GM18858 (cell line): ENCODE measurements at regions not wholly inside any gene's neighbourhood (a gene's known extent, or its start where the extent isn't known, plus 50 kb on each side); places are given as distances from the start of the nearest gene placed in this dataset.
A peak's percentile ranks its signal among the peaks of the same experiment; 100 is the strongest.
"Not testable (repeated sequence)": the region's sequence is repeated elsewhere in the genome, so short reads cannot be mapped to it uniquely, and the experiment has no call there.

Experiments used
- ATAC-seq: cut with Tn5 transposase; IDR thresholded peaks from one replicate; pipeline ENCODE4 v1.9.1; 2021; ENCODE audit not compliant: unreplicated experiment

DNA sequence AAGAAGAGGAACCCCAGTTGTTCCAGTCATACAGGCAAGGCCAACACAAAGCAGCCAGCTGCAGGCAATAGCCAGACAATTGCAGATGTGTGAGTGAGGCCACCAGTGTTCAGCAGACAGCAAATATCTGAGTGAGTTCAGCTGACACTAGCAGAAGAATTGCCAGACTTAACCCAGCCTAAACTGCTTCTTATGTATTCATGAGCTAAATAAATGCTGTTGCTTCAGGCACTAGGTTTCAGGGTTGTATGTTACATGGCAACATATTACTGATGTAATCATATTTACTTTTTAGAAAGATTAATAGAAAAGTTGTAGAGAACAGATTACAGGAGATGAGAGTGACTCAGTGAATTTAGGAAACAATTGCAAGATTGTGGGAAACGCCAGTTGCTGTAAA lies 129.8 kb upstream of the CHODL start:
- ATAC-seq = no peak

DNA sequence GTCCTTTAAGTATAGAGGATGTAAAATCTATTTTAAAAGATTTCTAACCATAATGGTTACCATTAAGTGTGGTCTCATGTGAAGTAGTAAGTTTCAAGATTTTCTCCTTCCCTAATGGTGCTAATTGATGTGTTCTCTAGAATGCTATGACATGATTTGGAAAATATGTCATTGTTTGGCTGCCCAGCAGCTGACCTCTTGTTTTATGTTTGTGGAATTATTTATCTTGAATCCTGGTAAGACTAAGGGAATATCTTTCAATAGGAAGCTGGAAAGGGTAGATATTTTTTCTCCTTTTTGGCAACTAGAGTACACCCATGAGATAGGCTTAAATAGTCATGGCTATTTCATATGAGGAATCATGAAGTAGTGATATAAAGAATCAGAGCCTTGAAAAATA lies 139.8 kb upstream of the CHODL start:
- ATAC-seq = no peak

GRCh38 chr21:18096413-18096812 lies 148.2 kb upstream of the CHODL start:
- ATAC-seq = not testable (repeated sequence)

GRCh38 chr21:18089786-18090185 lies 154.8 kb upstream of the CHODL start:
- ATAC-seq = no peak

GRCh38 chr21:18070392-18070791 lies 174.2 kb upstream of the CHODL start:
- no peak for ATAC-seq

DNA sequence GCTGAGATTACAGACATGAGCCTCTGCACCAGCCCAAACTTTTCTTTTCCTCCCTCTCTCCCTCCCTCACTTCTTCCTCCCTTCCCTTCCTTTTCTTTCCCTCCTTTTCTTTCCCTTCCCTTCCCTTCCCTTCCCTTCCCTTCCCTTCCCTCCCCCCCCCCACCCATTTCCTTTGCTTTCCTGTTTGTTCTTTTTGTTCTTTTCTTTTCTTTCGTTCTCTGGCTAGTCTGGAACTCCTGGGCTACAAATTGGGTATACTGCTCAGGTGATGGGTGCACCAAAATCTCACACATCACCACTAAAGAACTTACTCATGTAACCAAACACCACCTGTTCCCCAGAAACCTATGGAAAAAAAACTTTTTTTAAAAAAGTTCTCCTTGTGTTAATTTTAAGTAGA lies 174.8 kb upstream of the CHODL start:
- ATAC-seq = no peak

DNA sequence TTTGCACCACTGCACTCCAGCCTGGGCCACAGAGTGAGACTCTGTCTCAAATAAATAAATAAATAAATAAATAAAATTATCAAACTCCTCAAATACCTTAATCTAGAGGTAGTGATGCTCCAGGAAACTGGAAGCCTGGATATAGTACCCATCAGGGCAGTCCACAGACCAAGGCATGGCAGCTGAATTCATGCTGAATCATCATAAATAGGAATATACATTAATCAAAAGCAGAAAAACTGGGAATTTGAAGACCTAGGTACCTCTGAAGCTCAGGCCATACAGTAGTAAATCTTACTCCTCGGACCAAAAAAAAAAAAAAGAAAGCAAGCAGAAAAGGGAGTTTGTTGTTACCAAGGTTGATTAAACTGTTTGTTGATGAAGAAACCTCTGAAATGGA lies 184.2 kb upstream of the CHODL start:
- no peak for ATAC-seq

- ATAC-seq = no peak
Observed at GRCh38 chr21:18058731-18059398, 185.8 kb upstream of the CHODL start.

DNA sequence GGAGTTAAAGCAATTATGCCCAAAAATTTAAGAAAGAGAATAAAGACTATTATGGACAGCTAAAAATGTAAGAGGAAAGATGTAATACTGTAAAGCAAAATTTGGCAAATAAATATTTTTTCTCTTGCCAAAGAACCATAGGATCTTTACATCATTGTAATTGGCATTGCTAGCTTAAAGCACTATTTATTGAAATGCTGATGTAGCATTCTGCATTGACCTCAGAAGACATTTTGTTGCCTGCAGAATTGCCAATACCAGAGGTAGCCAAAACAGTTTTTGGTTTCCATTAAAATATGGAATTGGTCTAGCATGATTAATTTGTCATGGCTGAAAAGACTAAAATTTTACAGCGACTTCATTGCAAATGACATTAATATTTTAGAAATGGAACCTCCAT lies 191.5 kb upstream of the CHODL start:
- ATAC-seq = no peak

DNA sequence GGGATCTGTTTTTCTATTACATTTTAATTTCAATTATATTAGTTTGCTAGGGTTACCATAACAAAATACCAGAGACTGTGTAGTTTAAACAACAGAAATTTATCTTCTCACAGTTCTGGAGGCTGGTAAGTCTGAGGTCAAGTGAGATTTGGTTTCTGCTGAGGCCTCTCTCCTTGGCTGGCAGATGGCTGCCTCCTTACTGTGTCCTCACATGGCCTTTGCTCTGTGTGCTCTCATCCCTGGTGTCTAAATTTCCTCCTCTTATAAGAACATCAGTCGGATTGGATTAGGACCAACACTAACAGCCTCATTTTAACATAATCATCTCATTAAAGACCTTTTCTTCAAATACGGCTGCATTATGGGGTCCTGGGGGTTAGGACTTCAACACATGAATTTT lies 195.2 kb upstream of the CHODL start:
- no peak for ATAC-seq

GRCh38 chr21:18041012-18041411 lies 203.6 kb upstream of the CHODL start:
- ATAC-seq = peak; percentile 66

GRCh38 chr21:18030248-18030647 lies 211.1 kb upstream of the C21orf91 start:
- ATAC-seq = no peak

GRCh38 chr21:18026359-18026758 lies 207.2 kb upstream of the C21orf91 start:
- ATAC-seq = no peak

GRCh38 chr21:18023711-18024110 lies 204.6 kb upstream of the C21orf91 start:
- ATAC-seq = no peak

GRCh38 chr21:18023157-18023556 lies 204.0 kb upstream of the C21orf91 start:
- no peak for ATAC-seq

- ATAC-seq = no peak
Observed at GRCh38 chr21:18007121-18007520, 188.0 kb upstream of the C21orf91 start.

GRCh38 chr21:18006691-18007090 lies 187.5 kb upstream of the C21orf91 start:
- ATAC-seq = no peak

GRCh38 chr21:18002393-18002792 lies 183.2 kb upstream of the C21orf91 start:
- no peak for ATAC-seq

DNA sequence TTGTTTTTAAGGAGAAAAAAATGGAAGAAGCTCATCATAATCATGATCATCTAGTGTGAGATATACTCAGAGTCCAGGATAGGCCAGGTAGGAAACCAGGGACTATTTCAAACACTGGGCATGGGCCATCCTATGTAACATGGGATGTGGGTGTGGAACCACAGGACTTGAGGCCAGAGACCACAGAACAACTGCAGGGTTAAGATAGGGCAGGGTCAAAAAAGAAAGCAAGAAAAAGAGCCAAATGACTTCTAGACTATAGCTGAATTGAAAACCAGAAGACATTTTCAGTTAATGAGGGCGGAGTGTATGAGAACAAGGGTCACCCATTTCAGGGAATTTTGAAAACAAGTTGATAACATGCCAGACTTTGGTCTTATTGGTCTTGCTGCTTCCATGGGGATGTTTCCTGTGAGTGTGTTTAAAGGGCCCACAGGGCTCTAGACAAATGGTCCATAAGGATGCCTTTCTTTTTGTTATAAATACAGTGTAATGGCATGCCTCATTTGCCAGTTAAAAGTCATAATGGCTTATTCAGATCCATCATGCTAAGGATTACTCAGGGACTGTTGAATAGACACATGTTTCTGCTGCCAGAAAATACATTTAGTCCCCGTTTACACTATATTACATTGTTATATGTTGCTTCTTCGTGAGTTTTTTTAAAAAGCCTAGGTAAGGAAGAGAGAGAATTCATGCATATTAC lies 182.0 kb upstream of the C21orf91 start:
- ATAC-seq = no peak

DNA sequence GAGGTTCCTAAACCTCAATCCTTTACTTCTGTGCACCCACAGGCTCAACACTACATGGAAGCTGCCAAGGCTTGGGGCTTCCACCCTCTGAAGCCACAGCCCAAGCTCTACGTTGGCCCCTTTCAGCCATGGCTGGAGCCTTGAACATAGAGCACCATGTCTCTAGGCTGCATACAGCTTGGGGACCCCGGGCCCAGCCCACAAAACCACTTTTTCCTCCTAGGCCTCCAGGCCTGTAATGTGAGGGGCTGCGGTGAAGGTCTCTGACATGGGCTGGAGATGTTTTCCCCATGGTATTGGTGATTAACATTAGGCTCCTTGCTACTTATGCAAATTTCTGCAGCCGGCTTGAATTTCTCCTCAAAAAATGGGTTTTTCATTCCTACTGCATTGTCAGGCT lies 179.4 kb upstream of the C21orf91 start:
- ATAC-seq = not testable (repeated sequence)

DNA sequence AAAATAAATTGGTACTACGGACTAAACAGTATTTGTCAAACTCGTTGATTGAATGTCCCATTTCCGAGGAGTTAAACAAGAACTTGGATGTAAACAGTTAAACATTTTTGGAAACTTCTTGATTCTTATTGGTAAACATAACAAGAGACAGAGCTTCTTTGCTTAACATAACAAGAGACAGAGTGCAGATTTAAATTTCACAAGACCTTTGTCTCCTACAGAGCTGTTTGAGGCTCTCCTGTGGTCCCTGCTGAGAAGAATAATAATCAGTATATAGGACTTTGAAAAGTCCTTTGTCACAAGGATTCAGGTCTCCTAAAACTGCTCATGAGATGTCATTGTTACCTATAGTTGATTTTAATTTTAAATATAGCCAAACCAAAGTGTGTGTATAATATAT lies 170.6 kb upstream of the C21orf91 start:
- no peak for ATAC-seq

DNA sequence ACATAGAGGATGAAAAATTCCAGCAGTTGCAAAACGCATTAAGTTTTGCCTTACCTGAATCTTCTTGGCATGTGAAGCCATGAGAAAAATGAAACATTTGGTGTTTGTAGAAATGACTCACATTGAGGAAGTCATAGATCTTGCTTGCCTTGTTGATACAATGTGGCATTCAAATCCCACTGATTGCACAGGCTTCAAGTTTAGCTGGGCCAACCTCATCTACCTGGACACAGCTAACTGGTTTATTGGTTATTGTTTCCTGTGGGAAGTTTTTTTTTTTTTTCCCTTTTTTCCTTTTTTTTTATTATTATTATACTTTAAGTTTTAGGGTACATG lies 168.9 kb upstream of the C21orf91 start:
- ATAC-seq = no peak
